PFSK-1 (cell line): ENCODE measurements at regions not wholly inside any gene's neighbourhood (a gene's known extent, or its start where the extent isn't known, plus 50 kb on each side); places are given as distances from the start of the nearest gene placed in this dataset.

ENCODE experiments used
- FOXP2 ChIP-seq: optimal IDR thresholded peaks from 2 replicates; pipeline ENCODE3; 2011; ENCODE audit warnings: borderline replicate concordance, control low read depth, inconsistent platforms; ENCODE audit not compliant: insufficient read depth; ENCODE audit errors: extremely low read length, extremely low read depth
- POLR2AphosphoS5 ChIP-seq: IDR thresholded peaks from 2 replicates; pipeline ENCODE4 v1.6.1; 2012; ENCODE audit warnings: low read depth, mild to moderate bottlenecking, control low read depth, low read length, moderate library complexity
- REST ChIP-seq, 2 experiments: IDR thresholded peaks; 2 replicates each; pipeline versions ENCODE4 v1.6.1 to v1.8.0; 2011 to 2012; ENCODE audit warnings: low read depth in 2 of 2, low read length in 2 of 2, control low read depth in 1 of 2, inconsistent platforms in 1 of 2, mild to moderate bottlenecking in 1 of 2, moderate library complexity in 1 of 2; ENCODE audit not compliant: insufficient read depth in 1 of 2
- SIN3A ChIP-seq: IDR thresholded peaks from 2 replicates; pipeline ENCODE4 v1.6.1; 2012; ENCODE audit warnings: mild to moderate bottlenecking, low read length, moderate library complexity, borderline replicate concordance; ENCODE audit not compliant: insufficient read depth
- TAF1 ChIP-seq: IDR thresholded peaks from 2 replicates; pipeline ENCODE4 v1.6.1; 2012; ENCODE audit warnings: low read length, control low read depth, borderline replicate concordance; ENCODE audit not compliant: insufficient read depth

DNA sequence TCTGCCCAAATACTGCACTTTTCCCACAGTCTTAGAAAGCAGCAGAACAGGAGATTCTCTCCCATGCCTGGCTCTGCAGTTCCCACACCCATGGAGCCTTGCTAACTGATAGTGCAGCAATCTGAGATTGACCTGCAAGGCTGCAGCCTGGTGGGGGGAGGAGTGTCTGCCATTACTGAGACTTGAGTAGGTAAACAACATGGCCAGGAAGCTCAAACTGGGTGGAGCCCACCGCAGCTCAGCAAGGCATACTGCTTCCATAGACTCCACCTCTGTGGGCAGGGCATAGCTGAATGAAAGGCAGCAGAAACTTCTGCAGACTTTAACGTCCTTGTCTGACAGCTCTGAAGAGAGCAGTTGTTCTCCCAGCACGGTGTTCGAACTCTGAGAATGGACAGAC, 358.5 kb upstream of the PCDH9 start:
- TF ChIP-seq TAF1: no peak
- TF ChIP-seq POLR2AphosphoS5: no peak
- TF ChIP-seq SIN3A: no peak
- TF ChIP-seq REST (IDR thresholded peaks at IDR 0.05; ENCODE audit: insufficient read depth in 1 of 2, low read depth in 2 of 2, low read length in 2 of 2): no peak
- TF ChIP-seq FOXP2: no peak
